ENCODE measurements at regions not wholly inside any gene's neighbourhood (a gene's known extent, or its start where the extent isn't known, plus 50 kb on each side); places are given as distances from the start of the nearest gene placed in this dataset.

DNA sequence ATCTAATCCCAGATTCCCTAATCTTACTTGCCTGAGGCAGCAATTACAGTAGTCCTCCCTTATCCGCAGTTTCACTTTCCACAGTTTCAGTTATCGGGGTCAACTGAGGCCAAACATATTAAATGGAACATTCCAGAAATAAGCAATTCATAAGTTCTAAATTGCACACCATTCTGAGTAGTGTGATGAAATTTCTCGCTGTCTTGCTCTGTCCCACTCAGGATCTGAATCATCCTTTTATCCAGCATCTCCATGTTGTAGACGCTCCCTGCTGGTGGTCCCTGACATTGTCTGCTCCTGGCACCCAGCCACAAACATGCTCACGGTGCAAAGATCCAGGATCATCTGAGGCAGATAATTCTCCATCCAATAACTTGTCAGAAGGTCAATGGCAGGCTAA lies 128.7 kb upstream of the CXCL12 start:
- TF ChIP-seq, protein P1, sequence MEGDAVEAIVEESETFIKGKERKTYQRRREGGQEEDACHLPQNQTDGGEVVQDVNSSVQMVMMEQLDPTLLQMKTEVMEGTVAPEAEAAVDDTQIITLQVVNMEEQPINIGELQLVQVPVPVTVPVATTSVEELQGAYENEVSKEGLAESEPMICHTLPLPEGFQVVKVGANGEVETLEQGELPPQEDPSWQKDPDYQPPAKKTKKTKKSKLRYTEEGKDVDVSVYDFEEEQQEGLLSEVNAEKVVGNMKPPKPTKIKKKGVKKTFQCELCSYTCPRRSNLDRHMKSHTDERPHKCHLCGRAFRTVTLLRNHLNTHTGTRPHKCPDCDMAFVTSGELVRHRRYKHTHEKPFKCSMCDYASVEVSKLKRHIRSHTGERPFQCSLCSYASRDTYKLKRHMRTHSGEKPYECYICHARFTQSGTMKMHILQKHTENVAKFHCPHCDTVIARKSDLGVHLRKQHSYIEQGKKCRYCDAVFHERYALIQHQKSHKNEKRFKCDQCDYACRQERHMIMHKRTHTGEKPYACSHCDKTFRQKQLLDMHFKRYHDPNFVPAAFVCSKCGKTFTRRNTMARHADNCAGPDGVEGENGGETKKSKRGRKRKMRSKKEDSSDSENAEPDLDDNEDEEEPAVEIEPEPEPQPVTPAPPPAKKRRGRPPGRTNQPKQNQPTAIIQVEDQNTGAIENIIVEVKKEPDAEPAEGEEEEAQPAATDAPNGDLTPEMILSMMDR (IDR thresholded peaks at IDR 0.05): no peak
- no peak for TF ChIP-seq POLR2A (IDR thresholded peaks at IDR 0.05)

All from thyroid gland (tissue), 4 donors.